DMS 273 treated with DMSO at 0.1 percent for 48 hours (cell line): ENCODE measurements at regions not wholly inside any gene's neighbourhood (a gene's known extent, or its start where the extent isn't known, plus 50 kb on each side); places are given as distances from the start of the nearest gene placed in this dataset.
"Not testable (repeated sequence)": the region's sequence is repeated elsewhere in the genome, so short reads cannot be mapped to it uniquely, and the experiment has no call there.

Experiments
- DNase-seq: peaks from one replicate; lab custom pipeline; 2025; lab: John Stamatoyannopoulos, UW

- no peak for DNase-seq
These were observed 121.3 kb upstream of the IQSEC1 start for GRCh38 chr3:13194285-13195209.

- no peak for DNase-seq
These were observed 120.4 kb upstream of the IQSEC1 start for GRCh38 chr3:13193320-13194284.

- DNase-seq, result no peak
These were observed 119.4 kb upstream of the IQSEC1 start for GRCh38 chr3:13192471-13193213.

GRCh38 chr3:13191016-13191415 is 117.8 kb upstream of the IQSEC1 start:
- no peak for DNase-seq

- no peak for DNase-seq
These were observed 117.1 kb upstream of the IQSEC1 start for GRCh38 chr3:13190378-13190765.

GRCh38 chr3:13189639-13190377 is 116.6 kb upstream of the IQSEC1 start:
- no peak for DNase-seq

GRCh38 chr3:13188975-13189374 is 115.7 kb upstream of the IQSEC1 start:
- DNase-seq, result no peak

- no peak for DNase-seq
These were observed 115.1 kb upstream of the IQSEC1 start for GRCh38 chr3:13188181-13188779.

GRCh38 chr3:13187593-13187992 is 114.4 kb upstream of the IQSEC1 start:
- no peak for DNase-seq

GRCh38 chr3:13186435-13186815 is 113.2 kb upstream of the IQSEC1 start:
- no peak for DNase-seq

- no peak for DNase-seq
These were observed 112.7 kb upstream of the IQSEC1 start for GRCh38 chr3:13185737-13186434.

GRCh38 chr3:13179582-13180210 is 106.5 kb upstream of the IQSEC1 start:
- not testable (repeated sequence) for DNase-seq

- no peak for DNase-seq
These were observed 106.0 kb upstream of the IQSEC1 start for GRCh38 chr3:13179181-13179580.

GRCh38 chr3:13178107-13178506 is 104.9 kb upstream of the IQSEC1 start:
- DNase-seq, result no peak

GRCh38 chr3:13177641-13178040 is 104.4 kb upstream of the IQSEC1 start:
- no peak for DNase-seq

- no peak for DNase-seq
These were observed 104.0 kb upstream of the IQSEC1 start for GRCh38 chr3:13177236-13177635.

GRCh38 chr3:13176445-13176844 is 103.2 kb upstream of the IQSEC1 start:
- no peak for DNase-seq

- no peak for DNase-seq
These were observed 101.5 kb upstream of the IQSEC1 start for GRCh38 chr3:13174803-13175135.

GRCh38 chr3:13174011-13174802 is 101.0 kb upstream of the IQSEC1 start:
- no peak for DNase-seq
